RWPE1 (cell line): ENCODE measurements at regions not wholly inside any gene's neighbourhood (a gene's known extent, or its start where the extent isn't known, plus 50 kb on each side); places are given as distances from the start of the nearest gene placed in this dataset.

Experiments
- CTCF ChIA-PET: fragments of 350-600 bp; sonication (Branson Sonifier 250); formaldehyde crosslinking; extraction: SDS; loops from one replicate; lab custom pipeline; 2021; lab: Yijun Ruan, JAX
- POLR2A ChIA-PET: fragments of 400-600 bp; formaldehyde crosslinking; extraction: SDS; loops from one replicate; lab custom pipeline; 2020; ENCODE audit warnings: antibody characterized with exemption; ENCODE audit not compliant: low non-redundant PET; lab: Yijun Ruan, JAX
- DNase-seq: peaks from one replicate; pipeline ENCODE4 v3.0.0; 2012; ENCODE audit warnings: low spot score
- H3K27ac ChIP-seq: fragments of 450-650 bp; 2 replicates; pipeline ENCODE4 v1.5.1; 2017
- TF ChIP-seq, protein P1 (sequence below): fragments of 450-650 bp; conservative IDR thresholded peaks from 2 replicates; pipeline ENCODE4 v1.5.1; 2017; ENCODE audit warnings: low read depth, mild to moderate bottlenecking

DNA sequence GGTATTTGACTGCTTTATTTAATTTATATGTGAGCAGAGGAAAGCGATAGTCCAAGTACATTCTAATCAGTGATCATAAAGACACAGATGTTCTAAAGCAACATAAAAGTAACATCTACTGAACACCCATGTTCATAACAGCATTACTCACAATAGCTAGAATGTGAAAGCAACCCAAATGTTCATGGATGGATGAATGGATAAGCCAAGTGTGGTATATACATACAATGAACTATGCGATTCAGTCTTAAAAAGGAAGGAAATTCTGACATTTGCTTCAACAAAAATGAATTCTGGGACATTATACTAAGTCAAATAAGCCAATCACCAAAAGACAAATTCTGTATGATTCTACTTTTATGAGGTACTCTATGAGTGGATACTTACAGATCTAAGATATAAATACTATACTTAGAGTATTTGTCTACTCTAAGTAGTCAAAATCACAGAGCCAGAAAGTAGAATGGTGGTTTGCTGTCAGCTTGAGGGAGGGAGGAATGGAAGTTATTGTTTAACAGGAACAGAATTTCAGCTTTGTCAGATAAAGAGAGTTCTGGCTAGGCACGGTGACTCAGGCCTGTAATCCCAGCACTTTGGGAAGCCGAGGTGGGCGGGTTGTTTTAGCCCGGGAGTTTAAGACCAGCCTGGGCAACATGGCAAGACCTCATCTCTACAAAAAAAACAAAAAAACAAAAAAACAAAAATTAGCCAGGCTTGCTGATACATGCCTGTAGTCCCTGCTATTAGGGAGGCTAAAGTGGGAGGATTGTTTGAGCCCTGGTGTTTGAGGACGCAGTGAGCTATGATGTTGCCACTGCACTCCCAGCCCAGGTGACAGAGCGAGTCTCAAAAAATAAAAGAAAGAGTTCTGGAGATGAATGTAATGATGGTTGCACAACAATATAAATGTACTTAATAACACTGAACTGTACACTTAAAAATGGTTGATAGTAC, 79.7 kb upstream of the ARHGAP29 start:
- DNase-seq, result no peak
- ChIA-PET CTCF (interaction anchor here (0.6 to 0.9 kb wide), 4 partner anchors 38 to 288 kb away, joined by 3 to 5 read pairs (median 4); no protein-coding TSS in a partner anchor), POLR2A (no interaction called here)
- H3K27ac ChIP-seq, result no peak overlapping the region
- TF ChIP-seq, protein P1, sequence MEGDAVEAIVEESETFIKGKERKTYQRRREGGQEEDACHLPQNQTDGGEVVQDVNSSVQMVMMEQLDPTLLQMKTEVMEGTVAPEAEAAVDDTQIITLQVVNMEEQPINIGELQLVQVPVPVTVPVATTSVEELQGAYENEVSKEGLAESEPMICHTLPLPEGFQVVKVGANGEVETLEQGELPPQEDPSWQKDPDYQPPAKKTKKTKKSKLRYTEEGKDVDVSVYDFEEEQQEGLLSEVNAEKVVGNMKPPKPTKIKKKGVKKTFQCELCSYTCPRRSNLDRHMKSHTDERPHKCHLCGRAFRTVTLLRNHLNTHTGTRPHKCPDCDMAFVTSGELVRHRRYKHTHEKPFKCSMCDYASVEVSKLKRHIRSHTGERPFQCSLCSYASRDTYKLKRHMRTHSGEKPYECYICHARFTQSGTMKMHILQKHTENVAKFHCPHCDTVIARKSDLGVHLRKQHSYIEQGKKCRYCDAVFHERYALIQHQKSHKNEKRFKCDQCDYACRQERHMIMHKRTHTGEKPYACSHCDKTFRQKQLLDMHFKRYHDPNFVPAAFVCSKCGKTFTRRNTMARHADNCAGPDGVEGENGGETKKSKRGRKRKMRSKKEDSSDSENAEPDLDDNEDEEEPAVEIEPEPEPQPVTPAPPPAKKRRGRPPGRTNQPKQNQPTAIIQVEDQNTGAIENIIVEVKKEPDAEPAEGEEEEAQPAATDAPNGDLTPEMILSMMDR, result no peak

DNA sequence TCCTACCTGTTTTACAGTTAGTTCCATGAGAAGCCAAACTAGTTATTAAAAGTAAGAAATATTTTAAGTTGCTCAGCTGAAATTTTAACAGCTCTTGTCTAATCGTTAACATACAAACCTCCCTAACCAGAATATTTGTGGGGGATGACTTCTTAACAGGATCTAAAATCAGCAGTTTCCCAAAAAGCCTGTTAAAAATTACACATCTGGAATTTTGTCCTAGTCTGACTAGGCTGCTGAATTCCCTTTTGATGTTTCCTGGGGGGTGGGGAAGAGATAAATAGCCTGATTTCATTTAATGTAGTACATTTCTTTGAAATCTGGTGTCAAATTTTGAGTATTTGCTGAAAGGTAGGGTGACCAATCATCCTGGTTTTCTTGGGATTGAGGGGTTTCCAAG, 78.8 kb upstream of the ARHGAP29 start:
- ChIA-PET POLR2A (no interaction called here), CTCF (interaction anchor here (0.6 kb wide), 1 partner anchor 238 kb away, joined by 3 read pairs; no protein-coding TSS in a partner anchor)
- TF ChIP-seq, protein P1, result no peak
- DNase-seq, result no peak
- H3K27ac ChIP-seq, result no peak overlapping the region

DNA sequence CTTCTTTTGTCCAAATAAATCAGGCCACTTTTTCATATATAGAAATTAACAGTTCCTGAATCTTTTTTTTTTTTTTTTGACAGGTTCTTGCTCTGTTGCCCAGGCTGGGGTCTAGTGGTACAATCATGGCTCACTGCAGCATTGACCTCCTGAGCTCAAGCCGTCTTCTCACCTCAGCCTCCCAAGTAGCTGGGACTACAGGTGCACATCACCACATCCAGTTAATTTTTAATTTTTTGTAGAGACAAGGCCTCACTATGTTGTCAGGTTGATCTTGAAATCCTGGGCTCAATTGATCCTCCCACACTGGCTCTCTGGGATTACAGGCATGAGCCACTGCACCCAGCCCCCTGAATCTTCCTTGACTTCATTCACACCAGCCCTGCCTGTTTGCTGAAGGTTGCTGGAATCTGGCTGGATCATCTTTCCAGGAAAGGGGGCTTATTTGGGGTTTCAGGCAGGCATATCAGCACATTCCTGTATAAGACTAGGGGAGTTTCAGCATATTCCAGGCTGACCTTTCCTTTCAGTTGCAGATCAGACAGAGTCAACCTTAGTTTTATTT, 78.2 kb upstream of the ARHGAP29 start:
- ChIA-PET CTCF (no interaction called here), POLR2A (no interaction called here)
- no peak overlapping the region for H3K27ac ChIP-seq
- TF ChIP-seq, protein P1, result no peak
- DNase-seq, result no peak

DNA sequence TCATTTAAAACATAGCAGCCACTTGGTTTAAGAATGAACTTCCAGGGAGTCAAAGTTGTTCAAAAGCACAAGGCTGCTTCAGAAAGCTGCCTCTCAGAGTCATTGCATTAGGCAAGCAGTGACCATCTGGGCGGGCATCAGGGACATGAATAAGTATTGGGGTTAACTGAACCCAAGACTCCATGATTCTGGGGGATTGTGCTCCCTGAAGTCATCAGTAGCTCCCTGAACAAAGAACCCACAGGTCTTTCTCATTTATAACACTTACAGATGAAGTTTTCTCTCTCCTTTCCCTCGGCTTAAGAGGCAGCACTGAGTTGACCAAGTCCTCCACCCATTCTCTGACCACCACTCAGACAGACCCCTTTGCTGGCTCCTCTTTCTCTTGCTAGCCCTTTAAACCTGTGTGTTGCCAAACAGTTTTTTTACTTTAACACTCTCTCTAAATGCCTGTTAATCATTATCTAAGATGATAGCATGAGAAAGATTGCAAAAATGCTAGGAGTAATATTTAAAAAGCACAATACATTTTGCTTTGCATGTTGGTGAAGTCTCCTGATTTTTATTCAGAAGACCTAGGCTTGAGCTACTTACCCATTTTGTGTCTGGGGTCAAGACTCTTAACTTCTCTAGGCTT, 77.0 kb upstream of the ARHGAP29 start:
- ChIA-PET CTCF (no interaction called here), POLR2A (no interaction called here)

DNA sequence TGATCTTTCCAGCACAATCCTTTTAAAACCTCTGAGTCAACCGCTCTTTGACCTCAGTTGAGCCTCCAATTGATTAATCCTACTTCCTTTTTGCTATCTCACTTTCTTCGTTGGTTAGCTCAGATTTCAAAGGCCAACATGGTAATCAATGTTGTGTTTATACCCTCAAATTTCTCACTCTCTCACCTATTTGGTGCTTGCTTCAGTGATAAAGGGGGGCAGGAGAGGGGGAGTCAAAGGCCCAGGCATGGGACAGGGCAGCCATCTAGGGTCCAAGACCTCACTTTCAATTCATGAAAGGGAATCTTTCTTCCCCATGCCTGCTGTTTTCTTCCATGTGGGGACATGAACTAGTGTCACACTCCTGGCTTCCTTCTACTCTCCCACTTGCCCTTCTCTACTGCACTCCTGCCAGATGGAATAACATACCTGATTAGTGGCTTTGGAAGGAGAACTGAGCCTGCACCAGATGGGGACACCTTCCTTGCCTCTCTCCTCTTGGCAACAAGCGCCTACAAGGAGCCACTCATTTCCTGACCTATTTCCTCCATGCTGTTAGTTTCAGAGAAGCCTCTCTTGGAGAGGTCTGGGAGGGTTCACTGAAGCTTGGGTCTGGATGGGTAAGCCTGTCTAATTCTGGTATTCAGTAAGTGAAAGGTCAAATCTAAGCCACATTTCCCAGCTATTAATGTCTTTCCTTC, 73.3 kb upstream of the ARHGAP29 start:
- ChIA-PET CTCF (interaction anchor here (0.5 to 0.7 kb wide), 3 partner anchors 131 to 251 kb away, joined by 3 to 5 read pairs (median 3); no protein-coding TSS in a partner anchor), POLR2A (no interaction called here)
- H3K27ac ChIP-seq, result no peak overlapping the region
- DNase-seq, result no peak
- TF ChIP-seq, protein P1, result no peak

More for the DNA sequence above, 77.0 kb upstream of the ARHGAP29 start:
- H3K27ac ChIP-seq, result no peak overlapping the region
- TF ChIP-seq, protein P1, result no peak
- no peak for DNase-seq
